Fibroblast of skin of abdomen (primary cell): ENCODE measurements at regions not wholly inside any gene's neighbourhood (a gene's known extent, or its start where the extent isn't known, plus 50 kb on each side); places are given as distances from the start of the nearest gene placed in this dataset.
A peak's percentile ranks its signal among the peaks of the same experiment; 100 is the strongest.

ENCODE experiments used
- DNase-seq: peaks from one replicate; pipeline ENCODE4 v3.0.0-alpha.2; 2013

GRCh38 chr16:63057341-63057740 lies 1021.1 kb upstream of the CDH8 start:
- DNase-seq: no peak

GRCh38 chr16:63050391-63050790 lies 1014.2 kb upstream of the CDH8 start:
- DNase-seq: no peak

GRCh38 chr16:63038397-63039106 lies 1002.3 kb upstream of the CDH8 start:
- no peak for DNase-seq

GRCh38 chr16:63037761-63038396 lies 1001.6 kb upstream of the CDH8 start:
- DNase-seq: no peak

GRCh38 chr16:63018581-63019223 lies 982.5 kb upstream of the CDH8 start:
- DNase-seq: no peak

GRCh38 chr16:63008688-63009087 lies 972.5 kb upstream of the CDH8 start:
- DNase-seq: no peak

- no peak for DNase-seq
Observed at GRCh38 chr16:63005356-63005755, 969.1 kb upstream of the CDH8 start.

- no peak for DNase-seq
Observed at GRCh38 chr16:62989480-62989879, 953.2 kb upstream of the CDH8 start.

GRCh38 chr16:62985722-62986121 lies 949.5 kb upstream of the CDH8 start:
- no peak for DNase-seq

GRCh38 chr16:62978451-62978850 lies 942.2 kb upstream of the CDH8 start:
- DNase-seq: no peak

- DNase-seq: no peak
Observed at GRCh38 chr16:62977876-62978275, 941.6 kb upstream of the CDH8 start.

- DNase-seq: no peak
Observed at GRCh38 chr16:62974424-62974823, 938.2 kb upstream of the CDH8 start.

- DNase-seq: no peak
Observed at GRCh38 chr16:62970851-62971250, 934.6 kb upstream of the CDH8 start.

- no peak for DNase-seq
Observed at GRCh38 chr16:62969711-62970318, 933.6 kb upstream of the CDH8 start.

GRCh38 chr16:62967611-62968010 lies 931.4 kb upstream of the CDH8 start:
- DNase-seq: no peak

- no peak for DNase-seq
Observed at GRCh38 chr16:62967163-62967562, 930.9 kb upstream of the CDH8 start.

- no peak for DNase-seq
Observed at GRCh38 chr16:62966626-62967025, 930.4 kb upstream of the CDH8 start.

GRCh38 chr16:62965831-62966230 lies 929.6 kb upstream of the CDH8 start:
- no peak for DNase-seq

GRCh38 chr16:62963846-62964245 lies 927.6 kb upstream of the CDH8 start:
- no peak for DNase-seq

- no peak for DNase-seq
Observed at GRCh38 chr16:62955033-62955349, 918.8 kb upstream of the CDH8 start.

GRCh38 chr16:62954144-62955032 lies 918.1 kb upstream of the CDH8 start:
- no peak for DNase-seq

- DNase-seq: no peak
Observed at GRCh38 chr16:62950351-62950750, 914.1 kb upstream of the CDH8 start.

- peak; percentile 1 for DNase-seq
Observed at GRCh38 chr16:62940569-62940968, 904.3 kb upstream of the CDH8 start.
